GM12872 (cell line): ENCODE measurements at regions not wholly inside any gene's neighbourhood (a gene's known extent, or its start where the extent isn't known, plus 50 kb on each side); places are given as distances from the start of the nearest gene placed in this dataset.

Experiments used
- CTCF ChIP-seq: IDR thresholded peaks from 3 replicates; pipeline ENCODE4 v1.5.1; 2011; ENCODE audit warnings: low read depth, mild to moderate bottlenecking, low read length, moderate library complexity; ENCODE audit not compliant: insufficient read depth

- TF ChIP-seq CTCF: no peak
These were observed 171.7 kb upstream of the RTL1 start for GRCh38 chr14:101075025-101075800.

- no peak for TF ChIP-seq CTCF
These were observed 172.4 kb upstream of the RTL1 start for GRCh38 chr14:101075801-101076413.

- TF ChIP-seq CTCF: no peak
These were observed 173.1 kb upstream of the RTL1 start for GRCh38 chr14:101076451-101077198.

- TF ChIP-seq CTCF: no peak
These were observed 174.1 kb upstream of the RTL1 start for GRCh38 chr14:101077481-101078074.

- TF ChIP-seq CTCF: no peak
These were observed 174.8 kb upstream of the RTL1 start for GRCh38 chr14:101078170-101078891.

GRCh38 chr14:101078892-101079221 lies 175.3 kb upstream of the RTL1 start:
- TF ChIP-seq CTCF: no peak
